ENCODE measurements at regions not wholly inside any gene's neighbourhood (a gene's known extent, or its start where the extent isn't known, plus 50 kb on each side); places are given as distances from the start of the nearest gene placed in this dataset.

GRCh38 chr1:239816081-239816782 lies 275.5 kb upstream of the FMN2 start:
- no peak for TF ChIP-seq CTCF (IDR thresholded peaks at IDR 0.05)
- TF ChIP-seq POLR2A (IDR thresholded peaks at IDR 0.05): no peak
- TF ChIP-seq POLR2AphosphoS5 (IDR thresholded peaks at IDR 0.05): peak in 2 of 4 donors; percentile 55 to 71
